ENCODE measurements at regions not wholly inside any gene's neighbourhood (a gene's known extent, or its start where the extent isn't known, plus 50 kb on each side); places are given as distances from the start of the nearest gene placed in this dataset.
"Not testable (repeated sequence)": the region's sequence is repeated elsewhere in the genome, so short reads cannot be mapped to it uniquely, and the experiment has no call there.

DNA sequence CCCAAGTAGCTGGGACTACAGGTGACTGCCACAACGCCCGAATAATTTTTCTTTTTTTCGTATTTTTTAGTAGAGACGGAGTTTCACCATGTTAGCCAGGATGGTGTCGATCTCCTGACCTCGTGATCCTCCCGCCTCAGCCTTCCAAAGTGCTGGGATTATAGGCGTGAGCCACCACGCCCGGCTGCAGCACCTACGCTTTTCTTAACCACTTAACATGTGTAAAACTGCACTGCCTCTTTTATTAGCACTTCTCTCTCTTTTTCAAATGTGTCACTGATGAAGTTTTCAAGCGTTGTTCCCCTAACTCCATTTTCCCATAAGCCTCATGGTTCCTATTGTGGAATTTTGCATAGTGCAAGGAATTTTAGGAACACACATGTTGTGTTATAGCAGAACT is 55.6 kb downstream of the RHOB start:
- not testable (repeated sequence) for TF ChIP-seq CHD2 (IDR thresholded peaks at IDR 0.05; ENCODE audit: low read length, partially characterized antibody); EHMT2 (IDR thresholded peaks at IDR 0.05; ENCODE audit: low read depth); POLR2A (IDR thresholded peaks at IDR 0.05; ENCODE audit: low read length); MAFK (IDR thresholded peaks at IDR 0.05; ENCODE audit: partially characterized antibody)
- TF ChIP-seq, protein P1, sequence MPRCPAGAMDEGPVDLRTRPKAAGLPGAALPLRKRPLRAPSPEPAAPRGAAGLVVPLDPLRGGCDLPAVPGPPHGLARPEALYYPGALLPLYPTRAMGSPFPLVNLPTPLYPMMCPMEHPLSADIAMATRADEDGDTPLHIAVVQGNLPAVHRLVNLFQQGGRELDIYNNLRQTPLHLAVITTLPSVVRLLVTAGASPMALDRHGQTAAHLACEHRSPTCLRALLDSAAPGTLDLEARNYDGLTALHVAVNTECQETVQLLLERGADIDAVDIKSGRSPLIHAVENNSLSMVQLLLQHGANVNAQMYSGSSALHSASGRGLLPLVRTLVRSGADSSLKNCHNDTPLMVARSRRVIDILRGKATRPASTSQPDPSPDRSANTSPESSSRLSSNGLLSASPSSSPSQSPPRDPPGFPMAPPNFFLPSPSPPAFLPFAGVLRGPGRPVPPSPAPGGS (IDR thresholded peaks at IDR 0.05), result not testable (repeated sequence)

Data from A549 (cell line).